HG02623 (cell line): ENCODE measurements at regions not wholly inside any gene's neighbourhood (a gene's known extent, or its start where the extent isn't known, plus 50 kb on each side); places are given as distances from the start of the nearest gene placed in this dataset.
A peak's percentile ranks its signal among the peaks of the same experiment; 100 is the strongest.
"Not testable (repeated sequence)": the region's sequence is repeated elsewhere in the genome, so short reads cannot be mapped to it uniquely, and the experiment has no call there.

Source experiments
- ATAC-seq: cut with Tn5 transposase; IDR thresholded peaks from one replicate; pipeline ENCODE4 v1.9.1; 2021; ENCODE audit warnings: moderate library complexity; ENCODE audit not compliant: unreplicated experiment

DNA sequence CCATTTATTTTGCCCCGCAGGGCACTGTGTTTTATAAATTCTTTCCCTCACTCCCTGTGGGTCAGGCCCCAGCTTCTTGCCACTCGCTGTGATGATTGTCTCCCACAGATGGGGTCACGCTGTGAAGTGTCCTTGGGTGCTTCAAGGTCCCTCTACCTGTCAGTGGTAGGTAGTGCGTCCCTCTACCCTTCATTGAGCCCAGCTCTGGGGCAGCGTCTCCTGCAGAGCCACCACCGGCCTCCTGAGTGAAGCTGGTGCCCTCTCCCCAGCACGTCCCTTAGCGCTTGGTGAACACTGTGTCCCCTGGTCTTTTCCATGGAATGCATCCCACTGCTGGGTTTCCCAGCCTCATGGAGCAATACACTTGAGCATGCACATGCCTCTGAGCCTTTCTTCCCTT, 108.2 kb downstream of the NRN1 start:
- no peak for ATAC-seq

DNA sequence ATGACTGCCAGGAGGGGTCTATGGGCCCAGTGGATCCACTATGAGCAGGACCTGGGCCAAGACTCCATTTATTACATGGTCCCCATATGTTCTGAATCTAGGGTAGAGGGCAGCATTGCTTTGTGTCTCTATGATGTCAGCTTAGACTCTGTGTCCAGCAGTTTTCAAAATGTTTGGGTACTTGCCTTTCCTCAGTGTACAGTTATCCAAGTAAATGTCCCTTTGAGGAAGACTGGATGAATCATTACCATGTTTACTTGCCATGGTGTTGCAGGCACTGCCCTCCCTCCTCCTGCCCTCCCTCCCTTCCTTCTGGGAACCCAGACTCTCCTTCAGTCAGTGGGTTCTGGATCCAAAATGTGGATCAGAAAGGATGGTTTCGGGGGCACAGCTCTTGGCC, 108.6 kb downstream of the NRN1 start:
- no peak for ATAC-seq

DNA sequence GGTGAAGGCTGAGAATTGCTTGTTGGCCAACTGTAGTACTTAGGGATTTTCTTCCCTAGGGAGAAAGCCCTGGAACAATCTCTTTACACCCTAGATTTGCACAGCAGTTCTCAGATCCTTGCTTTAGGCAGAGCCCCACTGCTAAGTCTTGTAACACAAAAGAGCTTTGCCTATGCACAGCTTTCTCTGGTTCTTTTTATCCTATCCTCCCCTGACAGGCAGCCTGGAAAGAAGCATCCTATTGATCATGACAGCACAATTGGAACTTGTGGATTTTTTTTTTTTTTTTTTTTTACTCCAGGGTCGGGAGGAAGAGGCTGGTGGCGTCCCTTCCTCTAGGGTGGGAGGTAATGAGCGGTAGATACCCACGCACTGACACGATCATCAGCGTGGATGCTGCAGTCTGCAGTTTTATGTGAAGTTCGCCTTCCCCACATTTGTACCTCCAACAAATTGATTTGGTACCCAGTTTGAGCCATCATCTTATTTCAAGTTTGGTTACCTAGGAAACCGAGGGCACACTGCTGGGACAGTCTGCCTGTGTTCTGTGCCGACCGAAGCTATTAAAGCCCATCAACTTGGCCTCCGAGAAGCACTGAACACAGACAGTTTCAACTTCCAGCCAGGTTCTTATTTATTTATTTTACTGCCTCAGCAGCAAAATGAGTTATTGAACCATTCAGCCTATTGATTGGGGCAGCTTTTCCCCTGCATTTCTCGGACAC, 110.1 kb downstream of the NRN1 start:
- ATAC-seq, result no peak

DNA sequence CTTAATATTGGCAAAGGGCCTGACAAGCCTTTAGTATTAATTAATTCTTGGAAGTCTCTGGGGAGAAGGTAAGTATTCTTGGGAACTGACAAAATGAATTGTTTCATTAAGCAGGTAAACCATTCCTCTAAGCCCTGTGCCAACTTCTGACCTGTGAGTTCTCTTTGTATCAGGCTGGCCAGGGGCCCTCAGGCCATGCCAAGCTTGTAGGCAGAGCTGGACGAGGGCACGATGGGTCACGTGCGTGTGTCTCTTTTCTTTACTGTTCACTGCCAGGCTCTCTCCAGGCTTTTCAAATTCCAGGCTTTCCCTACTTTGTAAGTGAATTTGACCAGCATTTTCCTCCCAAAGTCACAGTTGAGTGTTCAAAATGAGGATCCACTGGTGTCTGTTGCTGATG, 112.4 kb downstream of the NRN1 start:
- no peak for ATAC-seq

DNA sequence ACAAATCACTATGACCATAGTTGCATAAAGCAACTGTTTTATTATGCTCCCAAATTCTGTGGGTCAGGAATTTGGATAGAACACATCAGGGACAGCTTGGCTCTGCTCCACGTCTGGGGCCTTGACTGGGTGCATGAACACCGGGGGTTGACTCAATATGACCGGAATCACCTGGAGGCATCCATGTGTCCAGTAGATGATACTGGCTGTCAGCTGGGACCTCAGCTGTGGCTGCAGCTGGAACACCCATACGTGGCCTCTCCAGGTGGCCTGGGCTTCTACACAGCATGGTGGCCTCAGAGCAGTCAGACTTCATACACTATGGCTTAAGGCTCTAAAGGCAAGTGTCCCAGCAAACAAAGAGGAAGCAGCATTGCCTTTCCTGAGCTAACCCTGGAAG, 113.4 kb downstream of the NRN1 start:
- no peak for ATAC-seq

DNA sequence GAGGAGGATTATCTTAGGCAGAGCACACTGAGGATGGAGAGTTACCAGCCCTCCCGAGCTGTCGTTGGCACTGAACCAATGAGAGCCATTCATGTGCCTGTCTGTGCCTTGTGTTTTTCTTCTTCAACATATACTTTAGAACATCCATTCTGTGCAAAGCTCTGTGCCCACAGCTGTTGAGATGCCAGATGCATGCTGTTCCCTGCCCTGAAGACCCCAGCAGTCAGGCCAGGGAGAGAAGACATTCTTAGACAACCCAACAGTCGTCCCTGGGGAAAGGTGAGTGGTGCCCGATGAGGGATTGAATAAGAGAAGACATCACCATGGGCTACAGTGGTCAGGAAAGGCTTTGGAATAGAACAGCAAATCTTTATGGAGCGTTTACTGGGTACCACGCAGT, 114.1 kb downstream of the NRN1 start:
- no peak for ATAC-seq

DNA sequence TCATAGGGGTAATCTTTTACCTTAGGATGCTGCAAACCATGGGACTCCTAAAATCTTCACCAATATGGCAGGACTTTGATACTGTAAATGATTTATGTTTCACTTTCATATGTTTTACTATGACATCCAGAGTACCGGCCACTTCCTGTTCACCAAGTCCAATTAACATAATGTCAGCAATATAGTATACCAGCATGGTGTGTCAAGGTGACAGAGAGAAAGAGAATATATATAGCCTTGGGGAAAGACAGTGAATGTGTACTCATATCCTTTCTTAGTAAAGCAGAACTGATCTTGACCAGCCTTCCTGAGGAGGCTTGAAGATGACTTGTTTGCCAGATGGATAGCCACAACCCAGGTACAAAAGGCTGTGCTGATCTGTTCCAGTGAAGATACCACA, 127.9 kb downstream of the NRN1 start:
- no peak for ATAC-seq

DNA sequence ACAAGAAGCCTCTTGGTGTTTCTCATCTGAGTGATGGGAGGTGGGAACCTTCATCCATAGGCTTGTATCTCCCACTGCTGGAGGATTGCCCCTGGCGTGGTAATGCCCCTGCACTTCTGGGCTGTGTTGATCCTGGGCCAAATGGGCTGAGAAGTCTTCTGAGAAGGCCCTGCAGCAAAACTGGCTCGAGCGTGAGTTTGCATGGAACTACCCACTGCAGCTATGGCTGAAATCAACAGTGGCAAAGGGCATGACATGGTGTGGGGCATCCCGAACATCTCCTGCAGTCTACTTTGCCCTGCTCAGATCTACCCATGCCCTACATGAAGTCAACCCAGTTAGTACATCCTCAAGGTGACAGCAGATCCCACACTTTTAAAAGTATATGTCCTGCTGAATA, 130.6 kb downstream of the NRN1 start:
- ATAC-seq, result no peak

DNA sequence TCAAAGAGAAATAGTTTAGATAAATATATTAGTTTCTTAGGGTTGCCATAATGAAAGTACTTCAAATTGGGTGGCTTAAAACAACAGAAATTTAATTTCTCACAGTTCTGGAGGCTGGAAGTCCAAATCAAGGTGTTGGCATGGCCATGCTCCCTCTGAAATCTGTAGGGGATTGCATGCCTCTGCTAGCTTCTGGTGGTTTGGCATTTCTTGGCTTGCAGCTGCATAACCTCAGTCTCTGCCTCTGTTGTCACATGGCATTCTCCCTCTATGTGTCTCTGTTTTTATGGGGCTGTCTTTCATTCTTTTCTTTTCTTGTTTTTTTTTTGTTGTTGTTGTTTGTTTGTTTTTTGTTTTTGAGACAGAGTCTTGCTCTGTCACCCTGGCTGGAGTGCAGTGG, 132.7 kb downstream of the NRN1 start:
- not testable (repeated sequence) for ATAC-seq

DNA sequence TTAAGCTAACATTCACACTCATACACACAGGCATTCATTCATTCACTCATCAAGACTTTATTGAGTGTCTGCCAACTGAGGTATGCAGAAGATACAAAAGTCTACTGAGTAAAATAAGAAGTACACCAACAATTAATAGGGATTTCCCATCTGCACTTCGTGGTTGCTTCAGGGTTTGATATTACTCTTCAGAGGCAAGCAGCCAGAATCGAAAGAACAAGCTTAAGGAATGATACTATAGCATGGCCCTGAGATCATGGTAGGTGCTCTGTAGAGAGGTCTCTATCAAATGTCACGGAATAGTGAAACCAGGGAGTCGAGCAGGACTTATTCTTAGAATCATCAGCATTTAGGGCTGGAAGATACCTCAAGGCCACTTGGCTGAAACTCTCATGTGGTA, 135.4 kb downstream of the NRN1 start:
- peak; percentile 75 for ATAC-seq

DNA sequence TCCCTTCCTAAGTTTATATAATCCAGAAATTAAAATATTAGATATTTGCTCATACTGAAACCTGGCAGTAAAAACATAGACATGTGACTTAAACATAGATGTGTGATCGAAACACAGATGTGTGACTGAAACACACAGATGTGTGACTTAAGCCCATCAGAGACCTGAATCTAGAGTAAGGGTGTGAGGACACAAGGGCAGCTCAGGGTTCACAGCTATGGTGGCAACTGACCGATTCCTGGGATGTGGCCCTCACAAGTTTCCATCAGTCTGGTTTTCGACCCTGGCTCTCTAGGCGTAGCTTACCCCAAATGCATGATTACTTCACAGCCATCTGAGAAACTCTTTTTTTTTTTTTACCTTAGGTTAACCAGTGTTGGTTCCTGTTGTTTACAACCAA, 137.0 kb downstream of the NRN1 start:
- no peak for ATAC-seq

DNA sequence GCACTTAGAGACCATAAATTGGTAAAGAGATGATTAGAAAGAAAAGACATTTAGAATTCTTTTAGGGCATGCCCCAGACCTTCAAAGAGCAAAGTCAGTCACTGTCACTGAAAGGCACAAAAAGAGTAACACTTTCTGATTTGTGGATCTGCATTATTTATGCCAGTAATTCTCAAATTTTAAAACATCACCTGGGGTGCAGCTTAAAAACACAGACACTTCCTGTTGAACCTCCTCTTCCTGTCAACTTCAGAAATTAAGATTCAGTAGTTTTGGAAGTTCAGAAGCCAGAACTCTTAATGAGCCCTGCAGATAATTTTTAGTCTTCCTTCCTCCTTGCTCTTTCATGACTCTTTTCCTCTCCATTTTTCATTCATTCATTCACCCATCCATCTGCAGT, 137.5 kb downstream of the NRN1 start:
- no peak for ATAC-seq

DNA sequence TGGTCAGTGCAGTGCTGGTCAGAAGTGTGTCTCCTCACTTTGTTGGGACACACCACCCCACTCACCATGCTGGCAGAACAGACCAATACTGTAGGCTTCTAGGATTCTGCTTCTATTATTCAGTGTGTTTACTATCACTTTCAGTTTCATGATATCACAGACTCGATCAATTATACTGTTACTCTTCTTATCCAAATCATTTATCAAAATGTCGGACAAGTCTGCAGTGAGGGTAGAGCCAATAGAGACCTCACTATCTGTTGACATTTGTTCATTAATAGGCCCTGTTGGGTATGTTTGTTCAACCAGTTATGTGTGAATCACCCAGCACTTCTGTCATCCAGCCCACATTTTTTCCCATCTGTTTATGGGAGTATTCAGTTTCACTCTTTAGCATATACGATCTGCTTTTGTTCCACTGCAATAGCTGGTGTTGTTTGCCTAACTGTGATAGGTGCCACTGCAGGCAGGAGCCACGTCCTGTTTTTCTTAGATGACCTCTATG, 140.1 kb downstream of the NRN1 start:
- no peak for ATAC-seq

DNA sequence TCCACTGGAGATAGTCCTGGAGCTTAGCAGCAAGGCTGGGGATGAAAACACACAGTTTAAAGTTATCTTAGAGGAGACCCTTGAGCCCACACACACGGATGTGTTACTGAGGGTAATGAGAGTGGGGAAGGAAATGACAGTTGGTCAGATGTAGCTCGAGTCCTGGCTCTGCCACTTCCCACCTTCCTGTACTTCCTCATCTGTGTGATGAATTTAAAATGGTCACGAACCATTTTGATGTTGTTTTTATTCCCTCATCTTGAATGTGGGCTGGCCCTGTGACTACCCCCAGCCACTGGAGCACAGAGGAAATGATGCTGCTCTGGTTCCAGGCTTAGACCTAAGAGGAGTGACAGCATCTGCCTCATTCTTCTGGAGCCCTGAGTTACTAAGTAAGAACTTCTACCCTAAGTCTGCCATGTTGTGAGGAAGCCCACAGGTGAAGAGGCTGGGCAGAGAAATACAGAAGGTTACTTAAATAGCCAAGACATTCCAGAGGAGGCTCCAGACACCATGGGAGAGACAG, 141.2 kb downstream of the NRN1 start:
- ATAC-seq, result no peak

DNA sequence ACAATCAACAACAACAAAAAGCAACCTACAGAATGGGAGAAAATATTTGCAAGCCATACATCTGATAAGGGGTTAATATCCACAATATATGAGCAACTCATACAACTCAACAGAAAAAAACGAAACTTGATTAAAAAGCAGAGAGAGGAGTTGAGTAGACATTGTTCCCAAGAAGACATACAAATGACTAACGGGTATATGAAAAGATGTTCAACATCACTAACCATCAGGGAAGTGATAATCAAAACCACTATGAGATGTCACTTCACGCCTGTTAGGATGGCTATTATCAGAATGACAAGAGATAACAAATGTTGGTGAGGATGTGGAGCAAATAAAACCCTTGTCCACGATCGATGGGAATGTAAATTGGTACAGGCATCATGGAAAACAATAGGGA, 145.9 kb downstream of the NRN1 start:
- ATAC-seq, result no peak

DNA sequence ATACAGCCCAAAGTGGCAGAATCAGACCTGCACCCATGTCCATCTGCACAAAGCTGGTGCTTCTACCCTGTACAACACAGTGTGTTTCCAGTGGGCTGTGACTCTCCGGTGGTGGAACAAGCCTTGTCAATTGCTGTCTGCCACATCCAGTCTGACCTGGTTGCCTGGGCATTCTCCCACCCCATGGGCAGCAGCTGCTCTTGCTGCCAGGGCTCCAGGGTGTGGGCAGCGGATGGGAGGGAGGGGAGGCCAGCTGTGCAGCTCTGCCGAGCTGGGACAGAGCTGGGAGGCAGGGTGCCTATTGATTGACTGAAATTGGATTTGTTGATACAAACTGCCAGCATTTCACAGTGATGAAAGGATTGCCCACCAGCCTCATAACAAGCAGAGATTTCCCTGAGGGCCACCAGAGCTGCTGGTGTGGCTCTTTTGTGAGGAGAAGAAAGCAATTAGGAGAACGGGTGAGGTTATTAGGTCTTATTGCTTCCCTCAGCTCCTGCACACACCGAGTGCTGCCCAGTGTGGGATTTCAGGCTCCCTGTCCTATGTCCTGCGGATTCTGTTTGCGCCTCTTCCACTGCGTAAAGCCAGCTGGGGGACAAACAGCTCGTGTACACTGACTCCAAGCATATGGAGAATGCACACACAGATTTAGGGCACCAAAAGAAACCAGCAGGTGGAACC, 150.8 kb downstream of the NRN1 start:
- no peak for ATAC-seq

DNA sequence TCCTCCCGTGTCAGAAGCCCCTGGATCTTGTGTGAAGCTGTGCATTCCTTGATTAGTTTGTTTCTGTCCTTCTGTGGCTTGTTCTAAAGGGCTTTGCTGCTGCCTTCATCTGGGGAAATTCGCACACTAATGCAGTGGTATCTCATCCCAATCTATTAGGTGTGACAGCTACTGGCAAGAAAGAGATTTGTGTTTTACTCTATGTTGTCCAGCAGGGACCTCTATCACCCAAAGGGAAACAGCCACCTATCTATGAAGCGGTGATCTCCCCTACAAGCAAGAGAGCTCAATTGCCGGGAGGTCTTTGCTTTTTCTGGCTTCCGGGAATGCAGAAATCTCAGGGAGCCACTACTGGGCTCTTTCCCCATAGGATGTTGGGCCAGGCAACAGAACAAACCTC, 151.8 kb downstream of the NRN1 start:
- ATAC-seq, result no peak

DNA sequence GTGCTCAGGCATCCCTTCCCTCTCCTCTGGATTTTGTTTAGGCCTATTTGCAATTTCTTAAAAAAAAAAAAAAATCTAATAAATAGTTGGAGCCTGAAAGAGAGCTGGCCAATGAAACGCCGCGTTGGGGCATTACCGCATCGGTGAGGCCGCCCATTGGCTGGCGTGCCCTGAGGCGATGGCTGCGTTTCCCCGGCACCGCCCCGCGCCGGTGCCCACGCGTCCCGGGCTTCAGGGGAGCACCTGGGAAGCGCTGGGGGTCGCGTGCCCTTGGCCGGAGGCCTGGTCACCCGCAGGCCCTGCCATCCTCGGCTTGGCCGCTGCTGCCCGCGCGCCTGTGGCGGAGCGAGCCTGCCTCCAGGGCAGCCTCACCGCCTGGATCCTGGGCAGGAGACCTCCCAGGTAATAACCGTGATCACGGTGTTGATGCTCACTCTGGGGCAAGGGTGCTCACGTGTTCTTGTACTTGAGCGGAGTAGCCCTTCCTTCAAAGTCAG, 155.4 kb downstream of the NRN1 start:
- ATAC-seq, result peak; percentile 73

DNA sequence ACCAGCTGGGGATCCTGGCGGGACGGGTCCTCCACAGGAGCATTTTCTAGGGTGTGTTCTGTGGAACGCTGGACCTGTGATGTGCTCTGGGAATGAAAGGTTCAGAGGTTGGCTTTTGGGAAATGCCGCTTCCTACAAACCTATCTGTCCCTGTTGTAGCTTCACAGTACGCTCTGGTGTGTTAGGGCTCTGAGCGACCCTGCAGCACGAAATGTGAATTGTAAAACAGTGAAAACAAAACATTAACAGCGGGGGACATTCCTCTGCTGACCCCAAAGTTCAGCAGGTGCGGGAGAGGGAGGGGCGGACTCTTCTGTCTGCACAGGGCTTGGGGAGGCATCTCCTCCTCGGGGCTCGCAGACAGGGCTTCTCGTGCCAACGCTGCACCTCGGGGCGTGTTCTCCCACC, 155.9 kb downstream of the NRN1 start:
- ATAC-seq, result peak; percentile 10

DNA sequence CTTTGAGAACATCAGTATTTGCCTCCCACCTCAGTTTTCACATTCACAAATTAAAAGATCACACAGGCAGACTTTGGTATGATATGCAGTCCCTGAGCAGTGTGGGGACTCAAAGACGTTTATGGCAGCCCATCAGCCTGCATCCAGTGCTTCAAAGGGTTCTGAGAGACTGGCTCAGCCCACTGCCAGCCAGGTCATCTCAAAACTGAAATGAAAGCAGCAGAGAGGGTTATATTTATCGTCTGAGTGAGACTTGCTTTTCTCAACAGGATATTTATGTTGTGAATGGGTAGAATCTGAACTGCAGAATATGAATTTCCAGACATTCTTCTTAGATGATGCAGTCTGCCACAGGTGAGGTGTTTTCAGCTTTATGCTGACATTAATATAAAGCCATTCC, 159.8 kb downstream of the NRN1 start:
- no peak for ATAC-seq

DNA sequence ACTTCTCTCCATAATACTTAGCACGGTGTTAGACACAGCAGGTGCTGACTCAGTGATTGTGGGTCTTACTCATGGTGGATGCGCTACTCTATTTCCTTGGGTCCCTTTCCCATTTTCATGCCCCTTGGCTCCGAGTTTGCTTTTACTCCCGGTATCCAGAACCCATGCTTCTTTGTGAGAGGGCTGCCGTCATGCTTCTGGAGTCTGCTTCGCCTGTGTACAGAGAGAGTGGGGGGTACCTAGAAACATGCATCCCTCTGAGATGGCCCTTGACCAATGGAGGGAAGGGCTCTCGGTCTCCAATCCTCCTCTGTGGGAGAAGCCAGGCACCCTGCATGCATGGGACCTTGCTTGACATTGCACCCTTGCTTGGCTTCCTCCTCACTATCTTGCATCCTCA, 160.4 kb downstream of the NRN1 start:
- no peak for ATAC-seq

DNA sequence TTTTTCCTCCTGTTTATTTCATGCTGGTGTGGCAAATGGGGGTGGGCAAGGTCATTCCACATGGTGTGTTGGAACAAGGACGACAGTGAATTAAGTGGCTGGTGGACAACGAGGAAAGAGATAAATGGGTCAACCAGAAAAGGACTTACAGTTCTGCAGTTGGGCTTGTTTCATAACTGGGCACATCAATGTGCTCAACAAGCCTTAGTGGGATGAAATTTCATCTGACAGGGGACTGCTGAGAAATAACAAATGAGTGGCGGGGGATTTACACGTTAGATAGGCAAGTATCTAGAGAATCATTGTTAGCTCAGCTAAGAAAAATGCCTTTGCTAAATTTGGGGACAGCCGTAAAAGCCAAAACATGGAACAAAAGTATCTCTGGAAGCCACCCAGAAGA, 163.6 kb downstream of the NRN1 start:
- ATAC-seq, result no peak
